GM21717 (cell line): ENCODE measurements at regions not wholly inside any gene's neighbourhood (a gene's known extent, or its start where the extent isn't known, plus 50 kb on each side); places are given as distances from the start of the nearest gene placed in this dataset.

Experiments
- ATAC-seq: cut with Tn5 transposase; IDR thresholded peaks from one replicate; pipeline ENCODE4 v1.9.1; 2021; ENCODE audit warnings: mild to moderate bottlenecking, moderate library complexity; ENCODE audit not compliant: unreplicated experiment

DNA sequence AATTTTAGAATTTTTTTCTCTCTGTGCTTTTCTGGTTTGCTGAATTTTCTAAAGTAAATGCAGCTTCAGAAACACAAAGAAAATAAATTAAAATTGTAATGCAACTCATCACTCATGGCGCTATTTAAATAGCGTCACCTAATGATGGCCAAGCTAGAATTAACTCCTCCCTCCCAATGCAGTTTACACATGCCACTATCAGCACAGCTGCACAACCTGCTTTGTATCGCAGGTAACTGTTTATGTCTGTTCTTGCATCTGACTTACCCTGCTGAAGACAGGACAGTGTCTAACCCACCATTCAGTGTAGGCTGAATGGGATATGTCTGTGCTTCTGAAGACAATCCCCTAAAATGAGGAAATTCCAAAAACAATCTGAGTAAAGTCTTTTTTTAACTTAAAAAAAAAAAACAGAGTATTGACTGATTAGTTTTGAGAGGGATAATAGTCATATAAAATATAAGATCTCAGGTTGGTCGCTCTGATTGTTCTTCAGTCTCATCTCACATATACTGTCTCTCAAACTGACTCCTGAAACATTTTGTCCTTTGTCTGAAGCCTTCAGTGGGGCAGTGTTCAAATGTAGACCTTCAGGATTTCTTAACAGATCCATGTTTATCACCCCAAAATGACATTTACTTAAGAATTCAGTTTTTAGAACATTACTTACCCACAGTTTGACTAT is 271.4 kb downstream of the ZEB2 start:
- peak; percentile 33 for ATAC-seq

DNA sequence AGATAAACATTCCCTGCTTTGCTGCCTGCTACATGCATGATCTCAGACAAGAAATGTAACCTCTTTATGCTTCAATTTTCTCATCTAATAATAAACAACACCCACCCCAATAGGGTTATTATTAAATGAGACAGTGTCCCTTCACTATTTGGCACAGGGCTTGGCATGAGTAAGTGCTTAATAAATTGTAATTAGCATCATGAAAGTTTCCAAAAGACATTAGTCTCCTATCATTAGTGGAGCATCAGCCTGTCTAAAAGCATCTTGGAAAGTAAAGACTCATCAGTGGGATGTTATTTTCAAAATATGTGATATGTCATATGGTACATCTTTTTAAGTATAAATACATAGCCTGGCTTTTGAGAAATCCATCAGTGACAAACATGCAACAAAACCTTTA is 275.0 kb downstream of the ZEB2 start:
- ATAC-seq = no peak

- ATAC-seq = no peak
These were observed 277.6 kb downstream of the ZEB2 start for GRCh38 chr2:144242311-144242710.

DNA sequence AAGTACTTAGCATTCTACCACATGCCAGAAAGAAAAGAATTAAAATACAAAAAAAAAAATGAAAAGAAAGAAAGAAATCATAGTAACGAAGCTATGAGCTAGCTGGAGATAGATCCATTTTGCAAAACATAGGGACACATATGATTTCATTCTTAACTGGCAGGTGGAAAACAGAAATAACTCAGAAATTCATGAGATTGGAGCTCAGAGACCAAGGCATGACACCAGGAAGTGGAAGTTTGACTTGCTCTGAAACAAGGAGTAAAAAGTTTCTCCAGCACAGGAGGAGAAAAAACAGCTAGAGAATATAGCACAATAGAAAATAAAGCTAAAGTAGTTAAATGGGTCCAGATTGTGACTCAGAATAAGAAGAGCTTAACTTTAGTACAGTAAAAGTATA is 278.1 kb downstream of the ZEB2 start:
- no peak for ATAC-seq

DNA sequence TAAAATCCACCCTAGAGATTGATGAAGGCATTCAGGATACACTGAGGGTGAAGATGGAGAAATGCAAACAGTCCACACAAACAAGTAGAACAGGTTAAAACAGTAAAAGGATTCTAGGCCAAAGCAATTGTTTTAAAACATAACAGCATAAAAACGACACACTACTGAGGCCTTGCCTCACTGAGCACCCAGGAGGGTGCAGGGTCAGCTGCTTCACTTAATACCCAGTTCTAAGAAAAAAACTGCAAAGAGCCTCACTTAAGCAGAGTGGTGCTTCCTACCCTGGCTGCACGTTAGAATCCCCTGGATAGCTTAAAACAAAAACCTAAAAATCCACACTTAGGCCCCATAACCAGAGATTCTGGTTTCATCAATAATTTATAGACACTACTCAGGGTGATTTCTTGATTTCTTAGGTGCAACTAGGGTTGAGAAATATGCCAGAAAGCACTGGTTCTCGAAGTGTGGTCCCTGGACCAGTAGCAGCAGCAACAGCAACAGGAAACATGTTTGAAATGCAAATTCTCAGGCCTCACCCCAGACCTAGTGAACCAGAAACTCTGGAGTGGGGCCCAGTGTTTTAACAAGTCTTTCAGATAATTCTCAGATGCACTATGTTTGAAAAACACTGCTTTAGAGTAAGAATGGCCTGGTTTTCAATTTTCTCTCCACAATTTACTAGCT is 279.1 kb downstream of the ZEB2 start:
- ATAC-seq = peak; percentile 92

- ATAC-seq = no peak
These were observed 280.2 kb downstream of the ZEB2 start for GRCh38 chr2:144239726-144240125.

- ATAC-seq = no peak
These were observed 280.6 kb downstream of the ZEB2 start for GRCh38 chr2:144239306-144239705.

DNA sequence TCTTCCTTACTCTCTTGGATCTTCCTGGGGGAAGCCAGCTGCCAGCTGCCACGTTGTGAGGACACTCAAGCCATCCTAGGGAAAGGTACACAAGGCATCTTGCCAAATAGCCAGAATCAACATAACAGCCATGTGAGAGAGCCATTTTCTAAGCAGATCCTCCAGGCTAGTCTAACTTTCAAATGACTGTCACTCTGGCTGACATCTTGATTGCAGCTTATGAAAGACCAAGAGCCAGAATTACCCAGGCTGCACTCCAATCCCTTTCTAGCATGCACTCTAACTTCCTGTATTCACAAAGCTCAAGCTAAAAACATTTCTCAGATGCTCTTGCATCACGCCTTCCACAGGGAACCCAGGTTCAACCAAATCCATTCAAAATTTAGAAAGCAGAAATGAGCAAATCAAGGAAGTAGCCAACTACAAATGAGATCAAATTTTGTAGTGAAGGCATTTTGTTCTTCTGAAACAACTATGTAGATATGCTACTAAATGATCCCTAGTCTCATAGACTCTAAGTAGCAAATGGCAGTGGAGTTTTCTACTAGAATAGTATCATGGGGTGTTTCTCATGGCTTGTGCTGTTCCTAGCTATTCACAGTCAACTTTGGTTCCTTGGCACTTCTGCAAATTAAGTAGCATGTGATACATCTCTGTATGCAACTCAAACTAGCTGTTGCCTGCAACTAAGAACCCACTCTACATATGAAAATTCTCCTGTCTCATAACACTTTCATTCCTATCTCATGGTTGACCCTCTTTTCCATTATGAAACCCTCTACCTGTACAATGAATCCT is 281.9 kb downstream of the ZEB2 start:
- no peak for ATAC-seq

- no peak for ATAC-seq
These were observed 282.8 kb downstream of the ZEB2 start for GRCh38 chr2:144237108-144237507.

DNA sequence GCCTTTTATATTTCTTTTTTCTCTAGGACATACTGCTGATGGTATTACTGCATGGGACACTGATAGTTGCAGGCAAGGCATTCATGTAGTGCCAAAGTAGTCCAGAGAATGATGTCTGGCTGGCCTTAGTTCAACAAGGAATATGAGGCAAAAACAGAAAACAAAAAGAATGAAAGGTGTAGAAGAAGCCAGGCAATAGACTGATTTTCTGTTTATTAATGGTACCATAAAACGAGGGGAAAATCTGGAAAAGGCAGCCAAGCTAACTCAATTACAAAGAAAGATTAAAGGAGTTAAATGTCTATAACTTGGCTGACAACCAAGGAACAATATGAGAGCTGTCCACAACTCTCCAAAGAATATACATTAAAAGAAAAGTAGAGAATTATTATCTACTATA is 284.9 kb downstream of the ZEB2 start:
- ATAC-seq = no peak

GRCh38 chr2:144234542-144234871 is 285.4 kb downstream of the ZEB2 start:
- ATAC-seq = no peak

GRCh38 chr2:144233733-144234541 is 286.0 kb downstream of the ZEB2 start:
- no peak for ATAC-seq

GRCh38 chr2:144233317-144233716 is 286.6 kb downstream of the ZEB2 start:
- ATAC-seq = no peak

GRCh38 chr2:144230448-144231085 is 289.4 kb downstream of the ZEB2 start:
- no peak for ATAC-seq

- ATAC-seq = no peak
These were observed 289.9 kb downstream of the ZEB2 start for GRCh38 chr2:144230033-144230432.

DNA sequence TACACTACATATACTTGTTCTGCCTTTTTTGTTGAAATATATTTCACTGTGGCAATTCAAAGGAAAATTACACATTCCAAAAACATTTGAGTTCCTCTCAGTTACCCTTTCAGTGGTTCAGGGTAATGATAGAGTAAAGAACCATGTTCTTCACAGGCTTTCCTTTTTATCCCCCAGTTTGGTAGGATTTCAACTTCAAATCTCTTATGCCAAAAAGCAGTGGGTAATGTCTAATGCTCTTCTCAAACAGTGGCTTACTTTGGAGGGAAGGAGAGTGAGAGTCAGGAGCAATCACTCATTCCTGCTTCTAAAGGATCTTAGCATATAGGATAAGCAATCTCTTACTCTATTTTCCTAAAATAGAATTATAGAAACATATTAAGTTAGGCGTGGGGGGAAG is 290.6 kb downstream of the ZEB2 start:
- no peak for ATAC-seq

GRCh38 chr2:144227427-144228105 is 292.4 kb downstream of the ZEB2 start:
- no peak for ATAC-seq

GRCh38 chr2:144225076-144225475 is 294.8 kb downstream of the ZEB2 start:
- no peak for ATAC-seq

- no peak for ATAC-seq
These were observed 295.4 kb downstream of the ZEB2 start for GRCh38 chr2:144224472-144224871.

DNA sequence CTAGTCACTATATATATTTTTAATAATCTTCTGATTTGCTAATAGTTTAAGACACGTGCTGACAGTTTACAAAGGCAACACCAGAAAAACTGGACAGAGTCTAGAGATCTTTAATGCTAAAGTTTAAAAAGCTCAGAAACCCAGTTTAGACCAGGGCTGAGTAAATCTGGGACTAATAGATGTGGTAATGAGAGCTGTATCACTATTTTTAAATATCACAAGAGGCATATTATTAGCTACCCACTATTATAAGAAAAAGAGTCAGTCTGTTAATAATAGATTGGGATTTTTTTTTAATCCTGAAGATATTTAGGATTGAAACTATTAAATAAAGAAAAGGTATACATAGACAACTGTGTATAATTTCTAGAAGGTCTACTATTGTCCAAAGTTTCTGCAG is 299.9 kb downstream of the ZEB2 start:
- ATAC-seq = no peak
